Right atrium auricular region (tissue), 2 donors: ENCODE measurements at regions not wholly inside any gene's neighbourhood (a gene's known extent, or its start where the extent isn't known, plus 50 kb on each side); places are given as distances from the start of the nearest gene placed in this dataset.
"Not testable (repeated sequence)": the region's sequence is repeated elsewhere in the genome, so short reads cannot be mapped to it uniquely, and the experiment has no call there.

ENCODE experiments used
- DNase-seq: peaks from one replicate; pipeline ENCODE4 v3.0.0-alpha.2; 2019; ENCODE audit warnings: low spot score
- H3K27ac ChIP-seq, 2 donors: fragments of 200-600 bp; sonication (generic); 1 replicate in 1 of 2; 2 replicates in 1 of 2; pipeline ENCODE4 v1.5.1; 2016 to 2019
- H3K27me3 ChIP-seq, 2 donors: fragments of 200-600 bp; sonication (generic); one replicate each; pipeline versions ENCODE4 v1.5.1 to v1.6.0; 2017 to 2019
- H3K36me3 ChIP-seq: fragments of 200-600 bp; sonication (generic); one replicate; pipeline ENCODE4 v1.5.1; 2016
- H3K4me1 ChIP-seq, 2 donors: fragments of 200-600 bp; sonication (generic); one replicate each; pipeline versions ENCODE4 v1.5.1 to v1.6.0; 2017 to 2019
- H3K4me3 ChIP-seq, 2 donors: fragments of 200-600 bp; sonication (generic); 1 replicate in 1 of 2; 2 replicates in 1 of 2; pipeline ENCODE4 v1.5.1; 2017 to 2019; ENCODE audit warnings: mild to moderate bottlenecking in 1 of 2, moderate library complexity in 1 of 2
- H3K9me3 ChIP-seq, 2 donors: fragments of 200-600 bp; sonication (generic); one replicate each; pipeline ENCODE4 v1.5.1; 2019
- CTCF ChIP-seq, 2 donors: fragments of 200-600 bp; sonication (generic); IDR thresholded peaks; one replicate each; pipeline ENCODE4 v1.5.1; 2019; ENCODE audit warnings: antibody characterized with exemption in 2 of 2

GRCh38 chr11:38138972-38139371 is 1540.9 kb upstream of the RAG2 start:
- no peak for TF ChIP-seq CTCF (IDR thresholded peaks at IDR 0.05)
- Histone ChIP-seq H3K36me3 (no peaks in the 10 kb centered on the region), H3K4me3 (no peak overlapping the region), H3K27me3 (no peaks in the 10 kb centered on the region), H3K9me3 (peaks cover 0 to 13% of the 10 kb centered on the region in 2 donors), H3K4me1 (no peaks in the 10 kb centered on the region), H3K27ac (no peak overlapping the region)
- no peak for DNase-seq

- peaks cover 0 to 13% of the 10 kb centered on the region in 2 donors for H3K9me3 ChIP-seq
- TF ChIP-seq CTCF (IDR thresholded peaks at IDR 0.05) = no peak
- DNase-seq = no peak
- H3K27me3 ChIP-seq = no peaks in the 10 kb centered on the region
- H3K36me3 ChIP-seq = no peaks in the 10 kb centered on the region
- H3K4me1 ChIP-seq = no peaks in the 10 kb centered on the region
- no peak overlapping the region for H3K4me3 ChIP-seq
- no peak overlapping the region for H3K27ac ChIP-seq
These were observed 1538.9 kb upstream of the RAG2 start for GRCh38 chr11:38136887-38137286.

- Histone ChIP-seq H3K4me1 (no peaks in the 10 kb centered on the region), H3K36me3 (no peaks in the 10 kb centered on the region), H3K27ac (no peak overlapping the region), H3K4me3 (no peak overlapping the region), H3K27me3 (no peaks in the 10 kb centered on the region), H3K9me3 (peaks cover 0 to 2% of the 10 kb centered on the region in 2 donors)
- TF ChIP-seq CTCF (IDR thresholded peaks at IDR 0.05) = no peak
- no peak for DNase-seq
These were observed 1533.5 kb upstream of the RAG2 start for GRCh38 chr11:38131535-38131934.

GRCh38 chr11:38130976-38131375 is 1532.9 kb upstream of the RAG2 start:
- Histone ChIP-seq H3K9me3 (no peaks in the 10 kb centered on the region), H3K4me1 (no peaks in the 10 kb centered on the region), H3K4me3 (no peak overlapping the region), H3K36me3 (no peaks in the 10 kb centered on the region), H3K27ac (no peak overlapping the region), H3K27me3 (no peaks in the 10 kb centered on the region)
- no peak for DNase-seq
- no peak for TF ChIP-seq CTCF (IDR thresholded peaks at IDR 0.05)

- no peaks in the 10 kb centered on the region for H3K9me3 ChIP-seq
- H3K4me1 ChIP-seq = no peaks in the 10 kb centered on the region
- H3K36me3 ChIP-seq = no peaks in the 10 kb centered on the region
- no peak overlapping the region for H3K4me3 ChIP-seq
- H3K27ac ChIP-seq = no peak overlapping the region
- no peak for TF ChIP-seq CTCF (IDR thresholded peaks at IDR 0.05)
- H3K27me3 ChIP-seq = no peaks in the 10 kb centered on the region
- no peak for DNase-seq
These were observed 1532.5 kb upstream of the RAG2 start for GRCh38 chr11:38130514-38130913.

- no peaks in the 10 kb centered on the region for H3K4me1 ChIP-seq
- no peaks in the 10 kb centered on the region for H3K27me3 ChIP-seq
- H3K27ac ChIP-seq = no peak overlapping the region
- TF ChIP-seq CTCF (IDR thresholded peaks at IDR 0.05) = no peak
- H3K36me3 ChIP-seq = no peaks in the 10 kb centered on the region
- H3K4me3 ChIP-seq = no peak overlapping the region
- H3K9me3 ChIP-seq = no peaks in the 10 kb centered on the region
- no peak for DNase-seq
These were observed 1525.6 kb upstream of the RAG2 start for GRCh38 chr11:38123673-38124072.

GRCh38 chr11:38116616-38117015 is 1518.6 kb upstream of the RAG2 start:
- H3K4me3 ChIP-seq, H3K4me1 ChIP-seq, H3K27me3 ChIP-seq, H3K36me3 ChIP-seq, H3K9me3 ChIP-seq, H3K27ac ChIP-seq, DNase-seq: not testable (repeated sequence)

GRCh38 chr11:38115381-38115780 is 1517.3 kb upstream of the RAG2 start:
- H3K27ac ChIP-seq, H3K4me3 ChIP-seq, DNase-seq, H3K4me1 ChIP-seq, H3K27me3 ChIP-seq, H3K36me3 ChIP-seq, H3K9me3 ChIP-seq: not testable (repeated sequence)
